HepG2 (cell line): ENCODE measurements at regions not wholly inside any gene's neighbourhood (a gene's known extent, or its start where the extent isn't known, plus 50 kb on each side); places are given as distances from the start of the nearest gene placed in this dataset.

Source experiments
- ASH2L ChIP-seq: fragments of 300-600, 200-600 bp; sonication (generic); IDR thresholded peaks from 2 replicates; pipeline ENCODE4 v1.7.0; 2017; ENCODE audit warnings: low read depth, mild to moderate bottlenecking, moderate library complexity, mixed read lengths, low read length; ENCODE audit not compliant: insufficient read length
- MBD4 ChIP-seq: IDR thresholded peaks from 2 replicates; pipeline ENCODE4 v1.6.1; 2012; ENCODE audit warnings: low read length, inconsistent platforms, borderline replicate concordance
- ZBTB40 ChIP-seq, 2 experiments: fragments of 450-650 bp in 1 of 2; sonication (generic) in 1 of 2; formaldehyde crosslinking in 1 of 2; IDR thresholded peaks; 2 replicates each; pipeline versions ENCODE4 v1.6.1 to v1.8.0; 2016 to 2022; ENCODE audit warnings: antibody characterized with exemption in 1 of 2, mild to moderate bottlenecking in 1 of 2, missing genetic modification reagents in 1 of 2
- ZKSCAN5 ChIP-seq: sonication (generic); formaldehyde crosslinking; IDR thresholded peaks from 2 replicates; pipeline ENCODE4 v1.5.1; 2020; ENCODE audit warnings: mild to moderate bottlenecking, missing genetic modification reagents
- ZNF558 ChIP-seq: sonication (generic); formaldehyde crosslinking; IDR thresholded peaks from 2 replicates; pipeline ENCODE4 v1.9.0; 2022; ENCODE audit warnings: mild to moderate bottlenecking, missing genetic modification reagents, borderline replicate concordance
- ZNF746 ChIP-seq: sonication (generic); formaldehyde crosslinking; IDR thresholded peaks from 2 replicates; pipeline ENCODE4 v1.8.0; 2022; ENCODE audit warnings: mild to moderate bottlenecking, missing genetic modification reagents
- TF ChIP-seq, protein P1 (sequence below): sonication (generic); formaldehyde crosslinking; IDR thresholded peaks from 2 replicates; pipeline ENCODE4 v1.5.0; 2020; ENCODE audit warnings: missing genetic modification reagents

GRCh38 chr6:22030730-22031619 lies 265.9 kb downstream of the PRL start (continued):
- TF ChIP-seq ZBTB40 (IDR thresholded peaks at IDR 0.05) (no peak), ZBTB40 (CRISPR knock-in tag; IDR thresholded peaks at IDR 0.05) (no peak), MBD4 (no peak), ZNF558 (CRISPR knock-in tag) (no peak), ASH2L (no peak), ZKSCAN5 (CRISPR knock-in tag) (no peak), ZNF746 (CRISPR knock-in tag) (no peak)
- TF ChIP-seq, protein P1, sequence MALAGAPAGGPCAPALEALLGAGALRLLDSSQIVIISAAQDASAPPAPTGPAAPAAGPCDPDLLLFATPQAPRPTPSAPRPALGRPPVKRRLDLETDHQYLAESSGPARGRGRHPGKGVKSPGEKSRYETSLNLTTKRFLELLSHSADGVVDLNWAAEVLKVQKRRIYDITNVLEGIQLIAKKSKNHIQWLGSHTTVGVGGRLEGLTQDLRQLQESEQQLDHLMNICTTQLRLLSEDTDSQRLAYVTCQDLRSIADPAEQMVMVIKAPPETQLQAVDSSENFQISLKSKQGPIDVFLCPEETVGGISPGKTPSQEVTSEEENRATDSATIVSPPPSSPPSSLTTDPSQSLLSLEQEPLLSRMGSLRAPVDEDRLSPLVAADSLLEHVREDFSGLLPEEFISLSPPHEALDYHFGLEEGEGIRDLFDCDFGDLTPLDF (CRISPR knock-in tag), result no peak
